ENCODE measurements at regions not wholly inside any gene's neighbourhood (a gene's known extent, or its start where the extent isn't known, plus 50 kb on each side); places are given as distances from the start of the nearest gene placed in this dataset.

DNA sequence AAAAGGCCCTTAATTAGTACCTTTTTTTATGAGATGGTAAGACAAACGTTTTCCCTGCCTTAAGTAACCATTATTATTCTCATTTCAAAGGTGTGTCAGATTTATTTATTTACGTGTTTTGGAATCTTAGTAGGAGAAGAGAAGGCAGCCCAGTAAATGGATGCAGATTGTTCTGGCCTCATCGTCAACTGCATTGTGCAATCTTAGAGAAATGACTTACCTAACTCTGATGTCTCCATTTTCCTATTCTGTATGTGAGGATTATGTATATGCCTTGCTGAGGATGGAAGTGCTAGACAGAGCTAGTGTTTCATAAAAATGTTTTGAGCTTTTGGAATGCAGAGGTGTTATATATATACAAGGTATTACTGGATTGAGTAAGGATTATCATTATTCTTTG is 97.0 kb upstream of the JAG1 start:
- no peak for DNase-seq (ENCODE audit: low spot score)

DNA sequence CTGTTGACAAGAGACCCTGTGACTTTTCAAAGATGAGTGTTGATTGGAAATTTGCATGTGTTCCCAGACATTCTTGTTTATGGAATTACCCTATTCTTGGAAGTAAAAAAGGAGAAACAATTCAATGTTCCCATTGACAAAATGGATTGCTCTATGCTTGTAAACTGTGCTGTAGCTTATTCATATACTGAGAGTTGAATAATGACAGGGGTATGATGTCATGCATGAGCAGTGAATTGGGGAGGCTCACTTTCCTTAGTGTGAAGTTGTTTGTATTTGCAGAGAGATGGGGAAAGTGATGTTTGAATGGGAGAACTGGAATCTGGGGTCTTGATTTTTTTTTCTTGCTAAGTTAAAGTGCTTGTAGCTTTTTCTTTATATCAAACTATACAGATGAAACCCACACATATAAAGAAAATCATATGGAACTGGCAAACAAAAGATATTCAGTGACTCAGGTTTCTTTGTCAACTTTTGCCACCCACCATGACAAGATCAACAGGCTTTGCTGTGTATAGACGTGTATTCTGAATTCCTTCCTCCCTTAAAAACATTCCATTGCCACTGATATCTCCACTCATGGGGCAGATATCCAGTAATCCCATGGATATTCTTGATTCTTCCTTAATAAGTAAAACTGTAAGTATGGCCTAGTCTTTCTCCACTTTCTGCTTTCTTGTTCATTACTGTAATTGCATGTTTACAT is 97.8 kb upstream of the JAG1 start:
- no peak for DNase-seq (ENCODE audit: low spot score)

DNA sequence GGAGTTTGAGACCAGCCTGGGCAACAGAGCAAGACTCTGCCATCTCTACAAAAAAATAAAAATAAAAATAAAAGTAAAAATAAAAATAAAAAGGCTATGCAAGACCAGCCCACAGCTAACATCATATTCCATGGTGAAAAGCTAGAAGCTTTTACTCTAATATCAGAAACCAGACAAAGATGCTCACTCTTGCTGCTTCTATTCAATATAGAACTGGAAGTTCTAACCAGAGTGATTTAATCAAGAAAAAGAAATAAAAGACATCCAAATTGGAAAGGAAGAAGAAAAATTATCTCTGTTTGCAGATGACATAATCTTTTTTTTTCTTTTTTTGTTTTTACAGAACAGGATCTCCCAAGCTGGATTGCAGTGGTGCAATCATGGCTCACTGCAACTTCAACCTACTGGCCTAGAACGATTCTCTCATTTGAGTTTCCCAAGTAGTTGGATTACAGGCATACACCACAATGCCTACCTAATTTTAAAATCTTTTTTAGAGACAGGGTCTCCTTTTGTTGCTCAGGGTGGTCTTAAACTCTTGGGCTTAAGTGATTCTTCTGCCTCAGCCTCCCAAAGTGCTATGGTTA is 100.7 kb upstream of the JAG1 start:
- no peak for DNase-seq (ENCODE audit: low spot score)

DNA sequence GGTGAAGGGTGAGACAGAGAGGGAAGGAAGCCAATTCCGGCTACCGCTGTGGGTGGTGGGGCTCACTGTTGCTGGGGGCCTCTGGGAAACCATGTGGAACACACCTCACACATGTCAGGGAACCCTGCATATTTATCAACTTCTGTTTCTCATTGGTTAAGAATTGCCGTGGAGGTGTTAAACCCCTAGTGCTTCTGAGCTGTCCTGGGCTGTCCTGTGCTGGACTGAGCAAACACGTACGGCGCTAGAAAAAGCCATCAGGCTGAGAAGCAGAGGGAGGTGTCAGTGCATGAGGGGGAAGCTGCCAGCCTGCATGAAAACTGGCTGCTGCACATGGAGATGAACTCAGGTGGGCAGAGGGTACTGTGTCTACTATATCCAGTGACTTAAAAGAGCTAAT is 103.9 kb upstream of the JAG1 start:
- DNase-seq (ENCODE audit: low spot score), result no peak

DNA sequence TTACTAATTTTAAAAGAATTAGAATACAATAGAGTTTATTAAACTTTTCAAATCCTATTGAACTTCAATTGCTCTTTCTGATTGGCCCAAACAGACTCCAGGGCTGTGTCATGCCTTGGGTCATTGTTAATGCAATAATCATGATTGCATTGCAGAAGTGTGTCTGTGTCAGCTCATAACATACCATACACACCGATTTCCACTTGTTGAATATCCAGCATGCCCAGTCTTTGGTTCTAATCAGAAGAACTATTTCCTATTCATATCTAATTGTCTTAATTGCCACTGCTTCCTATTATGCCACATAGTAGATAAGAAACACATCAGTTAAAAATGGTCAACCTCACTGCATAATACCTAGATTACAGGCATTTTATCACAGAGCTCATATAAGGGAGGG is 106.1 kb upstream of the JAG1 start:
- DNase-seq (ENCODE audit: low spot score), result no peak

DNA sequence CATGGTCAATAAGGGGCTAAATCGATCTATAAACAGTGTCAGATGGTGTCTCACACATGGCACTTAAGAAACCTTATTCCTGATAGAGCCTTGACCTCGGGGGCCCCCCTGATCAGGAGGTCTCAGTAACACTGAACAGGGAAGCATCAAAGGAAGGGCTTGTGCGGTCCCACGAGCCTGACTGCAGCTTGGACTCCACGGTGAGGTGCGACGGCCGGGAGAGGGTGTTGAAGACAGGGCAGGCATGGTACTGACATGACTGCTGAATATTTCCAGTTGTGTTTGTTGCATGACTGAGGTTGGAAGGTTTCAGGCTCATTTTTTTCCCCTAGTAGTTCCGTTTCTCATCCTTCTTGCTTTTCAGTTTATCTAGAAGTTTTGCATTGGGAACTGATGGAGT is 107.1 kb upstream of the JAG1 start:
- DNase-seq (ENCODE audit: low spot score), result no peak

DNA sequence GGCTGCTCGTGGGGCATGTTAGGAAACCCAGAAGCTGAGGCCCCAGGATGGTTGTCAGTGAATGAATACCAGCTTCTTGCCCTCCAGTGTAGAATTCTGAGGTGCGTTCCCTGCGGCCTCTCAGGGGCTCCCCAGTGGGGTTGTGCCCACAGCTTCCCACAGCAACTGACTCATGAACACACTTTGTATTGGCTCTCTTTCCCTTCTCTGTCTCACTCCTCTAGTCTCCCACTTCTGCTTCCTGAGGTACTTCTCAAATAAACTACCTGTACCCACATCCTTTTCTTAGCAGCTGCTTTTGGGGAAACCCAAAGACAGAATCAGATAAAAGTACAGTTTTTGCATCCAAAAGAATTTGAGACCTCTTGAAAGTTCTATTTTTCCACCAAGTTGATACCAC is 107.7 kb upstream of the JAG1 start:
- no peak for DNase-seq (ENCODE audit: low spot score)

DNA sequence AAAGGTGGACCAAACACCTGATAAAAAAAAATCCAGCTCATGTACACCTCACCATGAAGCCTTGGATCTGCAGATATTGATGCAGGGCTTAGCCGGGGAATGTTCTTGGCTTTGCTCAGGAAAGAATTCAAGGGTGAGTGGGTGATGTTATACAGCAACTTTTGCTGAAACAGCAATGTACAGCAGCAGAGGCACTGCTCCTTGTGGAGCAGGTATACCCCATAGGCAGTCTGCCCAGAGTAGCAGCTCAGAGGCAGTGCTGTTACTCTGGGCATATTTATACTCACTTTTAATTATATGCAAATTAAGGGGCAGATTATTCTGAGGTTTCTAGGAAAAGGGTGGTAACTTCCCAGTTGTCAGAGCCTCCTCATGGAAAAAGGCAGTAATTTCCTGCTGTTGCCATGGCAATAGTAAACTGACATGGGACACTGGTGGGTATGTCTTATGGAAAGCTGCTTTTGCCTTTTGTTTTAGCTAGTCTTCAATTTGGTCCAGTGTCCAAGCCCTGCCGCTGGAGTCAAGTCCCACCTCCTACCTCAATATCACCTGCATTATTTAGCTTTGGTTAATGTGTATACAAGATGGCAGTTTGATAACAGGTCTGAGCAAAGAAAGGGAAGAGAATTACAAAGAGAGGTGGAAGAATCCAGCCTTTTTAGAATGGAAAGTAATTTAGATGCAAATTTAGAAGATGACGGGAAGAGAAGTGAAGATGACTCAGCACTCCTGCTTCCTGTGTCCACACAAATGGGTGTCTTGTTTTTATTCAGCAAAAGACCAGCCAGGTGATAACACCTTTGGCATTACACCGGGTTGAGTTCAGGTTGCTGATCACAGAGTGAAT is 110.1 kb upstream of the JAG1 start:
- peak; percentile 38 for DNase-seq (ENCODE audit: low spot score)

DNA sequence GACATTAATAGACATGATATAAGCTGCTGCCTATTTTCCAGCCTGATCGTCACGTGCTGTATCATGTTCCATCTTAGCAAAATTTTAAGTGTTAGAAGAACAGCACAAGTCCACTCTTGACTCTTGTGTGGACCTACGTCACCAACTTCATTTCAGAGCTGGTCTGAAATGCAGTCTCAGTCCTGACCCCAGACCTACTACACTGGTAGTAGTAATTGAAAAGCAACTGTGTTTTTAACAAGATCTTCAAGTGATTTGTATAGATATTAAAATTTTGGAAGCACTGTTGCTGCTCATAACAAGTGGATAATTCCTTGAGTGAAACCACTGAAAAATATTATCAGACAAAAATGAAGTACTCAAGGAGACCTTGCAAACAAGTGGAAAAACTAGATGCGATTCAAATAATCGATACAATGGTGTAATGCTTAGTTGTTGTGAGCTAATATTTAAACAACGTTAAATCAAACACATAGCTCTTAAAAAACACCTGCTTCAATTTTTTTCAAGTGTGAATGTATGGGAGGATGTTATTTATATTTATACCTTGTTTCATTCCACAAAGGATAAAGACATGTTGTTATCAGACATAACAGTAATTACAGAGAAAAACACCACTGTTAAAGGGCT is 110.9 kb upstream of the JAG1 start:
- no peak for DNase-seq (ENCODE audit: low spot score)

DNA sequence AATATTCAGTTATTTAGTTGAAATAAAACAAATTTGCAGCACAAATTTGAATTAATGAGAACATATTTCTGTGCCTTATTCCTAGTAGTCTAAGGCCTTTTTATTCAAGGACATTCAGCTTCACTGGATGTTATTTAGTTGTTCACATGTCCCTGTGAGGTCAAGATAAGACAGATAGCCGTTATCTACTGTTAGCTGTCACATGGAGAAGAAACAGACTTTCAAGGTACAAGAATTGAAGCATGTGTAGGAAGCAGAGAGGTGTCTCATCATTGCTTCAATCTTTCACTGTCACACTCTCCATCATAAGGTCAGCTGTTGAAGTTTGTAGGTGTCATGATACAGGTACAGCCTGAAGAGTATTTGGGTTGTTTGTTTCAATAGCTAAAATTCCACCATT is 112.9 kb upstream of the JAG1 start:
- no peak for DNase-seq (ENCODE audit: low spot score)

DNA sequence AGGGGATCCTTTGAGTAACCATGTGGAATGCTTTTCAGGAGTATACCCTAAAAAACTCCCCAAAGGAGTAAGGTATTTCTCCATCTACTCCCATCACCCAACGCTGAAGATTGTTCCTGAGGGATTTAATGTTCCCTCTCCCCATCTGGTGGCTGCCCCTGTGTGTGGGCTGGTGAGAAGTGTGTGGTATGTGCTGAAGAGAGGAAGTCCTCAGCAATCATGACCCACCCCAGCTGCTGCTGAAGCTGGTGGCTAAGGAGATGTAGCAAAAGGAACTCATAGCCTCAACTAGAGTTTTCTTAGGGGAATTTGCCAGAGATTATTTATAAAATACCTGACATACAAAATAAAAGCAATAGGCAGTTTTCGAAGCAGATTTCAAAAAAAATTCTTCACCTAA is 114.3 kb upstream of the JAG1 start:
- DNase-seq (ENCODE audit: low spot score), result no peak

DNA sequence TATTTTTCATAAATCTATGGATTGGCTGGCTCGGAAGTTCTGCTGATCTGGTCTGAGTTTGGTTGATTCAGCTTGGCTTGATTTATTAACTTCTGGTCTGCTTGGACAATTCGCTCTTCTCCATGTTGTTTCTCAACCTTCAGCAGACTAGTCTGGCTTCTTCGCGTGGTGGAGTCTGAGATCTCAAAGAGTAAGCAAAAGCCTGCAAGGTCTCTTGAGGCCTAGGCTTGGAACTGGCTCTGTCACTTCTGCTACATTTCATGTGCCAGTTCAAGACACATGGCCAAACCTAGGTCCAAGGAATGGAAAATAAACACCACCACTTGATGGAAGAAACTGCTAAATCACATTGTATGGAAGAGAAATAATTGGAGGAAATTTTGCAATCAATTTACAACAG is 115.1 kb upstream of the JAG1 start:
- no peak for DNase-seq (ENCODE audit: low spot score)

DNA sequence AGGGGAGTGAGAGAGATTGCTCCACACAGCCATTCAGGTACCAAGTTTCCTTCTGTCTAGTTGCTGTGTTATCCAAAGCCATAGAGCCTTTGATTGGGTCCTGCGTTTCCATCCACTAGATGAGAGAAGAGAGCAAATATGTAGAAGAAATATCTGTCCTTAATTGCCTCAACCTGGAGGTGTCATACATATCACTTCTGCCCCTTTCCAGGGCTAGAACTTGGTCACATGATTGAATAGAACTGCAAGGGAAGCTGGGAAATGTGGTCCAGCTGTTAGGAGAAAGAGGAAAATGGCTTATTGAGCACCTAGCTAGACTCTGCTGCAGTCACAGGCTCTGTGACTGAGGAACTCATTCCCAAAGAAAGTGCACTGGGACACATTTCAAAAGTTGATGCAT is 115.6 kb upstream of the JAG1 start:
- no peak for DNase-seq (ENCODE audit: low spot score)

DNA sequence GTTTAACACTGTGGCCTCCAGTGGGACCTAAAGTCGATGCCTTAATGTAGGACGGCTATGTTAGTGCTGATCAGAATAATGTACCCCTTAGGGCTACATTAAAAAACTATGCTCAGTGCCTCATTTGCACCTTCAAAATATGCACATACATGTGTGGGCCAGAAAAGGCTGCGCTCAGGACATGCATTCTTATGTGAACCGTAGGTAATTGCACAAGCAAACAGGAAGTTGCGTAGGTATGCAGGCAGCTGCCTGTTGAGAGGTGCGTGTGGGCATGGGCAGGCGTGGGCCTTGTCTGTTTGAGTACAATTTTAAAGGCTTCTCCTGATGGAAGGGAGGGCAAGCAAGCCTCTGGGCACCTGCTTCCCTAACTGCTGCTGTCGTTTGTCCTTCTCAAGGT is 116.2 kb upstream of the JAG1 start:
- DNase-seq (ENCODE audit: low spot score), result no peak

DNA sequence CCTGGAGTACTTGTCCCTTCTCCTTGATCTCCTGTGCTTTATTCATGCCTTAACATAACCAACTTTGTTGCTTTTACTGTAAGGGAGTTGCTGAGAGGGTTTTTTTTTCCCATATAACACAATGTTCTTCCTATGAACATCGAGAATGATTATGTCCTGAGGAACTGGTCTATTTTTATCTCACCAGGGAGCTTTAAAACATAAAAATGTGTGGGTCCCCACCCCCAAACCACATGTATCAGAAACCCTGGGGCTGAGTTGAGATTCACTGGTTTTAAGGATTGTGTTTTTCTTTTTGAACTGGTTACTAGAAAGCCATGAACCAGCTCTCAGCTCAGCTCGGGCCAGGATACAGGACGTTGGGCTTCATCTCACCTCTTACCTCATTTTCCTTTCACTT is 118.5 kb upstream of the JAG1 start:
- no peak for DNase-seq (ENCODE audit: low spot score)

DNA sequence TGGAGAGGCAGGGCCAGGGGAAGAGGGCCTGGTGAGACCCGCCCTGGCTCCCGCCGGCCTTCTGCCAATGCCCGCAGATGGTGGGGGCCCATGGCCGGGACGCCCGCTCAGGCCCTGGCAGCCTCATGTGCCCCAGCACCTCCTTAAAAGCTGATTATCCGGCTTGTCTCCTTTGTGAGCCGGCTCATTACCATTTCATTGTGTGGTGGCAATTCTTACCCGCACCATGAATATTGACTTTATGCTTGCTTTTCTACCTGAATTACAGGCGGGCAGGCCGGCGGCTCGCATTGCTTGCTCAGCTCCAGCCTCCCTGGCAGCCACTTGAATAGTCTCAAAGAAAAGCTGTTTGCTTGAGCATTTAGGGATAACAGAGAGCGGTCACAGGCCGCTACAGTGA is 120.0 kb upstream of the JAG1 start:
- no peak for DNase-seq (ENCODE audit: low spot score)

DNA sequence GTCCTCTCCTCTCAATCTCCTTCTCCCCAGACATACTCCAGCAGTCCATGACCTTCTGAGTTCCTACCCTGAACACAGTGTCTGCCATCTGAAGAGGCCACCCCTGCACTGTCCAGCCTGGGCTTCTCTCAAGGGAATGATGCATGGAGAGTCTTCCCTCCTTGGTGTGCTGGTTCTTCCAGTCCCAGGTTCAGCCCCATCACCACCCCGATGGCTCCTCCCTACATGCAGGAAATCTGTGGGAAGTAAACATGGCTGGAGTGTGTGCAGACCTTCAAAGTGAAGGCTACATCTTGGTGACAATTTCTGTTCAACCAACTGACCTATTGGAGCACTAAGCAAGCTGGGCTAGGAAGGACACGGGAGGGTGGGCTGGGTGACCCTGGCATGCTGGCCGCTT is 121.0 kb upstream of the JAG1 start:
- no peak for DNase-seq (ENCODE audit: low spot score)

DNA sequence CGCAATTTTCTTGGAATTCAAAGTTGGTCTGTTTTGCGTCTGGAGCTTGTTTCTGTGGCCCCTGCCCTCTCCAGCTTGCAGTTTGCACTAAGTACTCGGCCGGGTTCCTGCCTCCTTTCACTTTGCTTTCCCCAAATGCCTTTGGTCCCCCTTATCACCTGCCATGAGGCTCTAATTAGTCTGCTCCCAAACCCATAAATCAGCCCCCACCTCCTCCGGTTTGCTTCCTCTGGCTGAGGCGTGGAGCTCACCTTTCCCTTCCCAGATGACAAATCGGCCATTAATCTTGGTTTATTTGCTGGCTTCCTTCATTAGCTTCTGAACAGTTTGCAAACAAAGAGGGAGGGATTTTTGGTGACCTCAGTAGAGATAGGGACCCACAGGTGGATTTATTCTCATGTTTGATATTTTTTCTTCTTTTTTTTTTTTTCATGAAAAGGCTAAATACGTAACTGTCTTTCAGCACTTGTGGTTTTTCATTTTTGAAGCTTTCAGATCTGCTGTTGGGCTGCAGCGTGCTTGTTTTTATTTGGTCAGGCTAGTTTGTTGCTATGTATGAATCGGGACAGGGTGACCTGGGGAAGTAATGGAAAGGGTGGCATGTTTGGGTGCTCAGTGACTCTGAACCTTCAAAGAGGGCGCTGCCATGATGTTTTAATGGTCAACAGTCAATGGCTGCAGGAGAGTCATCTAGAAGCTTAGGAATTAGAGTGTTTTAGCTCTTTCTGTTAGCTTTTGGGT is 121.7 kb upstream of the JAG1 start:
- DNase-seq (ENCODE audit: low spot score), result peak; percentile 23

DNA sequence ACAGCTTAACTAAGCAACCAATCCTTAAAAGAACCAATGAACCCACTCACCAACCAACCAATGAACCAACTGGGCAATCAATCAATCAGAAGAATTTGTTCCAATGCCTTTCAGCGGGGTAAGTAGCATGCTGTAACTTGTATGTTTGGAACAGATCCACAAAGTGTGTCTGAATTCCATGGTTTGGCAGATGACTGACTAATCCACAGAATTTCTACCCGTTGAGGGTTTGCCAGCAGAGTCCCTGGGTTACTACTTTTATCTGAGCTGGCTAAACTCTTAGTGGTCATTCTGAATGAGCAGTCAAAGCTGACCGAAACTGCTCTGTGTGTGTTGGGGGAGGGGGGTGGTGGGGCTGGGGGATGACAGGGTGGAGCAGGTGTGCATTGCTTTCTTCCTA is 125.0 kb upstream of the JAG1 start:
- no peak for DNase-seq (ENCODE audit: low spot score)

DNA sequence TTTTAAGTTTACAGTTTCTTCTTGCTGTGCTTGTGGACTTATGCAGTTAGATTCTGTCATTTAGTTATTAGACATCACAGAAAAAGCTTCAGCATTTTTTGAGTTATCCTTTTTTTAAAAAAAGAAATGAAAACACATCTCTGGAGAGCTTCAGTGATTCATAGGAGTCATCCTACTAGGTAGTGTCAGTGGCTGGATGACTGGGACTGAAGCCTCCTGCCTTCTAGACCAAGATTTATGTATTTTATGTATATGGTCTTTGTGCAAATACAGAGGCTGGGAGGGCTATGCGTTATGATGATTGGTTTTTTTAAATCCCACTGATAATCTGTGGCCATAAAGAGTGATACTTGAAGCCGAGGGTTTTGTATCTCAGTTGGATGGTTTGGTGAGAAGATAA is 125.9 kb upstream of the JAG1 start:
- no peak for DNase-seq (ENCODE audit: low spot score)

DNA sequence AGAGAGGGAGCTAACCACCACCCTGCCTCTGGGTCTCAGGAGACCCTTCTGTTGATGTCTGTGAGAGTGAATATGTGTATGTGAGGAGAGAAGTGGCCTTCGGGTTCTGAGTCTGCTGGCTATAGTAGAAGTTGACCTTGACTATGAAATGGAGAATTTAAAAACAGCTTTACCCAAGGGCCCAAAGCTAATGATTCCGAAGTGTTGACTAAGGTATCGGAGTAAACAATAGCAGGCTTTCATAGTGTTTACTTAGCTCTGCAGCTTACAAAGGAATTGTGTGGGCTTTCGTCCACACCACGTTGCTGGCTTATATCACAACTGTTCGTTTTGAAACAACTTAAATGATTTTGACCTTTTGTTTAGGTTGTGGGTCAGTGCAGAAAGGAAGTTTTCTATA is 126.5 kb upstream of the JAG1 start:
- DNase-seq (ENCODE audit: low spot score), result no peak

DNA sequence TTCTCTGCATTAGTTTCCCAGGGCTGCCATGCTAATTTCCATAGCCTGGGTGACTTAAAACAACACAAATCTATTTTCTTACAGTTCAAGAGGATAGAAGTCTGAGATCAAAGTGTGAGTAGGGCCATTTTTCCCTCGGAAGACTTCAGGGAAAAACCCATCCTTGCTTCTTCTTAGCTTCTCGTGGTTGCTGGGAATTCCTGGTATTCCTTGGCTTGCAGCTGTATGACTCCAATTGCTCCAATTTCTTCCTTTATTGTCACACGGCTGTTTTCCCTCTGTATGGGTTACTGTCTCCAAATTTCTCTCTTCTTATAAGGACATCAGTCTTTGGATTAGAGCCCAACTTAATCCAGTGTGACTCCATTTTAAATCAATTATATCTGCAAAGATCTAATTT is 128.4 kb upstream of the JAG1 start:
- DNase-seq (ENCODE audit: low spot score), result peak; percentile 29
